ENCODE measurements at regions not wholly inside any gene's neighbourhood (a gene's known extent, or its start where the extent isn't known, plus 50 kb on each side); places are given as distances from the start of the nearest gene placed in this dataset.

GRCh38 chr5:17713301-17713700 is 79.0 kb downstream of the TAF11L14 start:
- Histone ChIP-seq H2AFZ (ENCODE audit: low read depth, low read length) (no peak overlapping the region), H3K4me1 (ENCODE audit: insufficient read depth, low read length) (no peaks in the 10 kb centered on the region), H3K4me2 (ENCODE audit: insufficient read depth, low read length) (no peak overlapping the region), H3K36me3 (ENCODE audit: insufficient read depth, low read length) (no peaks in the 10 kb centered on the region), H3K4me3 (ENCODE audit: low read depth in 1 of 2, low read length in 2 of 2) (no peak overlapping the region), H4K20me1 (ENCODE audit: insufficient read depth, low read length) (no peaks in the 10 kb centered on the region), H3K27ac (ENCODE audit: low read length) (no peak overlapping the region), H3K79me2 (ENCODE audit: insufficient read depth, low read length) (no peaks in the 10 kb centered on the region), H3K9me3 (ENCODE audit: insufficient read depth, low read length, severe bottlenecking) (no peaks in the 10 kb centered on the region), H3K9ac (ENCODE audit: low read depth, low read length) (no peak overlapping the region), H3K27me3 (ENCODE audit: insufficient read depth, low read length, poor library complexity) (no peaks in the 10 kb centered on the region)
- TF ChIP-seq CTCF (IDR thresholded peaks at IDR 0.05; ENCODE audit: borderline replicate concordance, extremely low read depth, low read length, poor library complexity, severe bottlenecking) (no peak), EZH2 (IDR thresholded peaks at IDR 0.05; ENCODE audit: borderline replicate concordance, low read depth, low read length, severe bottlenecking) (no peak)
- no peak for DNase-seq
- ATAC-seq (ENCODE audit: insufficient read depth, low read depth) = no peak

DNA sequence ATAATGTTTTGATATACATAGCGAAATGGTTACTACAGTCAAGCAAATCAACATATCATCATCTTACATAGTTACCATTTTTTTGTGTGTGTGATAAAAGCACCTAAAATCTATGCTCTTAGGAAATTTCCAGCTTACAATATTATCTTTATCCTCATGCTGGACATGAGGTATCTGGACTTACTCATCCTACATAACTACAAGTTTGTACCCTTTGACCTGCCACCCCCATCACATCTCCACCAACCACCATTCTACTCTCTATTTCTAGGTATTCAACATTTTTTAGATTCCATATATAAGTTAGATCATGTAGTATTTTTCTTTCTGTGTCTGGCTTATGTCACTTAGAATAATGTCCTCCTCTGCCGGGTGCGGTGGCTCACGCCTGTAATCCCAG is 79.9 kb downstream of the TAF11L14 start:
- Histone ChIP-seq H3K27me3 (ENCODE audit: insufficient read depth, low read length, poor library complexity) (no peaks in the 10 kb centered on the region), H3K9ac (ENCODE audit: low read depth, low read length) (no peak overlapping the region), H4K20me1 (ENCODE audit: insufficient read depth, low read length) (no peaks in the 10 kb centered on the region), H3K4me2 (ENCODE audit: insufficient read depth, low read length) (no peak overlapping the region), H2AFZ (ENCODE audit: low read depth, low read length) (no peak overlapping the region), H3K4me3 (ENCODE audit: low read depth in 1 of 2, low read length in 2 of 2) (no peak overlapping the region), H3K36me3 (ENCODE audit: insufficient read depth, low read length) (no peaks in the 10 kb centered on the region), H3K9me3 (ENCODE audit: insufficient read depth, low read length, severe bottlenecking) (no peaks in the 10 kb centered on the region), H3K4me1 (ENCODE audit: insufficient read depth, low read length) (no peaks in the 10 kb centered on the region), H3K27ac (ENCODE audit: low read length) (no peak overlapping the region), H3K79me2 (ENCODE audit: insufficient read depth, low read length) (no peaks in the 10 kb centered on the region)
- TF ChIP-seq EZH2 (IDR thresholded peaks at IDR 0.05; ENCODE audit: borderline replicate concordance, low read depth, low read length, severe bottlenecking) = no peak
- no peak for TF ChIP-seq CTCF (IDR thresholded peaks at IDR 0.05; ENCODE audit: borderline replicate concordance, extremely low read depth, low read length, poor library complexity, severe bottlenecking)
- ATAC-seq (ENCODE audit: insufficient read depth, low read depth) = no peak
- no peak for DNase-seq

DNA sequence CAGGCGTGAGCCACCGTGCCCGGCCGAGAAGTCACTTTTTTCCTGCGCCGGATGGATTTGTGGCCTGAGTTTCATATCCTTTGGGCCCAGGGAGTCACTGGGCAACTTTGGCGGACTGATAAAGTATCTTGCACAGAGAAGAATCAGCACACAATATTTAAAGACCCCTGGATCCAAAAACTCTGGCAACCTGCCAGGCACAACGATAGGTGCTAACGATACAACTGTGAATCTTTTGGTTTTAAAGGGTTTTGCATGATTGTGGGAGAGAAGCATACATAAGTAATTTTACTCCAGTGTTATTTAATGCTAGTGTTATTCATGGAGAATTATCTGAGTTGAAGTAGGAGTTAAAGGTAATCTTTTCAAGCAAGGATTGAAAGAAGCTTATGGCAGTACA is 85.3 kb downstream of the TAF11L14 start:
- Histone ChIP-seq H3K4me1 (ENCODE audit: insufficient read depth, low read length) (no peaks in the 10 kb centered on the region), H3K79me2 (ENCODE audit: insufficient read depth, low read length) (no peaks in the 10 kb centered on the region), H3K27ac (ENCODE audit: low read length) (no peak overlapping the region), H4K20me1 (ENCODE audit: insufficient read depth, low read length) (no peaks in the 10 kb centered on the region), H3K4me3 (ENCODE audit: low read depth in 1 of 2, low read length in 2 of 2) (no peak overlapping the region), H3K9me3 (ENCODE audit: insufficient read depth, low read length, severe bottlenecking) (no peaks in the 10 kb centered on the region), H3K4me2 (ENCODE audit: insufficient read depth, low read length) (no peak overlapping the region), H3K27me3 (ENCODE audit: insufficient read depth, low read length, poor library complexity) (no peaks in the 10 kb centered on the region), H3K9ac (ENCODE audit: low read depth, low read length) (no peak overlapping the region), H2AFZ (ENCODE audit: low read depth, low read length) (no peak overlapping the region), H3K36me3 (ENCODE audit: insufficient read depth, low read length) (no peaks in the 10 kb centered on the region)
- TF ChIP-seq EZH2 (IDR thresholded peaks at IDR 0.05; ENCODE audit: borderline replicate concordance, low read depth, low read length, severe bottlenecking) (no peak), CTCF (IDR thresholded peaks at IDR 0.05; ENCODE audit: borderline replicate concordance, extremely low read depth, low read length, poor library complexity, severe bottlenecking) (no peak)
- ATAC-seq (ENCODE audit: insufficient read depth, low read depth) (no peak), DNase-seq (no peak)

GRCh38 chr5:17720071-17720470 is 85.8 kb downstream of the TAF11L14 start:
- H3K4me3 ChIP-seq (ENCODE audit: low read depth in 1 of 2, low read length in 2 of 2) = no peak overlapping the region
- no peaks in the 10 kb centered on the region for H3K4me1 ChIP-seq (ENCODE audit: insufficient read depth, low read length)
- no peaks in the 10 kb centered on the region for H3K9me3 ChIP-seq (ENCODE audit: insufficient read depth, low read length, severe bottlenecking)
- no peaks in the 10 kb centered on the region for H3K79me2 ChIP-seq (ENCODE audit: insufficient read depth, low read length)
- no peaks in the 10 kb centered on the region for H4K20me1 ChIP-seq (ENCODE audit: insufficient read depth, low read length)
- no peak overlapping the region for H2AFZ ChIP-seq (ENCODE audit: low read depth, low read length)
- H3K9ac ChIP-seq (ENCODE audit: low read depth, low read length) = no peak overlapping the region
- DNase-seq (no peak), ATAC-seq (ENCODE audit: insufficient read depth, low read depth) (no peak)
- H3K27me3 ChIP-seq (ENCODE audit: insufficient read depth, low read length, poor library complexity) = no peaks in the 10 kb centered on the region
- no peak for TF ChIP-seq CTCF (IDR thresholded peaks at IDR 0.05; ENCODE audit: borderline replicate concordance, extremely low read depth, low read length, poor library complexity, severe bottlenecking)
- TF ChIP-seq EZH2 (IDR thresholded peaks at IDR 0.05; ENCODE audit: borderline replicate concordance, low read depth, low read length, severe bottlenecking) = no peak
- H3K27ac ChIP-seq (ENCODE audit: low read length) = no peak overlapping the region
- H3K36me3 ChIP-seq (ENCODE audit: insufficient read depth, low read length) = no peaks in the 10 kb centered on the region
- no peak overlapping the region for H3K4me2 ChIP-seq (ENCODE audit: insufficient read depth, low read length)

Measured in DND-41 (cell line).